Endothelial cell of umbilical vein (primary cell): ENCODE measurements at regions not wholly inside any gene's neighbourhood (a gene's known extent, or its start where the extent isn't known, plus 50 kb on each side); places are given as distances from the start of the nearest gene placed in this dataset.

Experiments used
- BruUV-seq: library from RNA; stranded (reverse); fragments of 400-500 nt; replicated peaks from 2 replicates; lab custom pipeline; 2021; lab: Mats Ljungman, UMichigan
- CTCF ChIA-PET: fragments of 300-600, 350-600 bp; sonication (Branson Sonifier 250); formaldehyde crosslinking; loops from one replicate; lab custom pipeline; 2021; ENCODE audit warnings: antibody characterized with exemption, inconsistent platforms; lab: Charles Lee
- POLR2A ChIA-PET: fragments of 300-600, 350-600 bp; sonication (Branson Sonifier 250); formaldehyde crosslinking; loops from one replicate; lab custom pipeline; 2021; ENCODE audit warnings: antibody characterized with exemption, inconsistent platforms; lab: Charles Lee
- DNase-seq: peaks from one replicate; pipeline ENCODE4 v3.0.0-alpha.2; 2011; ENCODE audit warnings: low read depth, low spot score
- FAIRE-seq: peaks from 2 replicates; lab custom pipeline; 2011; peaks lifted over from hg19 to GRCh38; lab: Jason Lieb, UNC
- H2AFZ ChIP-seq: 2 replicates; pipeline ENCODE4 v1.6.0; 2012; ENCODE audit warnings: low read depth, low read length, control low read depth, inconsistent platforms
- H3K27ac ChIP-seq: 2 replicates; pipeline ENCODE4 v1.5.1; 2011; ENCODE audit warnings: low read depth, mild to moderate bottlenecking, control low read depth, low read length, moderate library complexity; ENCODE audit not compliant: insufficient read depth
- H3K27me3 ChIP-seq, 2 experiments: 2 replicates each; pipeline versions ENCODE4 v1.6.0 to v1.6.1; 2011; ENCODE audit warnings: low read length in 2 of 2, mixed read lengths in 1 of 2; ENCODE audit not compliant: control insufficient read depth in 2 of 2, insufficient read depth in 2 of 2
- H3K36me3 ChIP-seq, 2 experiments: 2 replicates in 1 of 2; 3 replicates in 1 of 2; pipeline ENCODE4 v1.5.1; 2011; ENCODE audit warnings: low read length in 2 of 2, mild to moderate bottlenecking in 1 of 2, moderate library complexity in 1 of 2; ENCODE audit not compliant: control insufficient read depth in 2 of 2, insufficient read depth in 2 of 2; ENCODE audit errors: extremely low read depth in 1 of 2
- H3K4me1 ChIP-seq: 3 replicates; pipeline ENCODE4 v1.5.1; 2011; ENCODE audit warnings: mild to moderate bottlenecking, low read length; ENCODE audit not compliant: control insufficient read depth, insufficient read depth; ENCODE audit errors: extremely low read depth
- H3K4me2 ChIP-seq: 2 replicates; pipeline ENCODE4 v1.6.1; 2011; ENCODE audit warnings: low read length, control low read depth, mixed read lengths; ENCODE audit not compliant: insufficient read depth
- H3K4me3 ChIP-seq, 3 experiments: fragments of 200-600 bp in 1 of 3; sonication (generic), shearing (Covaris generic) in 1 of 3; replicated peaks in 1 of 3; 2 replicates each; pipeline ENCODE4 v1.5.1; 2011 to 2016; ENCODE audit warnings: control low read depth in 3 of 3, low read length in 3 of 3, mild to moderate bottlenecking in 2 of 3, inconsistent platforms in 1 of 3, low read depth in 1 of 3, moderate library complexity in 1 of 3; ENCODE audit not compliant: insufficient read depth in 1 of 3
- H3K79me2 ChIP-seq: 2 replicates; pipeline ENCODE4 v1.6.0; 2012; ENCODE audit warnings: low read length, inconsistent platforms; ENCODE audit not compliant: control insufficient read depth, insufficient read depth
- H3K9ac ChIP-seq: replicated peaks from 2 replicates; pipeline ENCODE3; 2011; ENCODE audit warnings: low read length, control low read depth; ENCODE audit not compliant: insufficient read depth; ENCODE audit errors: extremely low read depth
- H3K9me1 ChIP-seq: replicated peaks from 3 replicates; pipeline ENCODE4 v1.6.0; 2011; ENCODE audit warnings: mild to moderate bottlenecking, low read length; ENCODE audit not compliant: control insufficient read depth, insufficient read depth; ENCODE audit errors: extremely low read depth
- H3K9me3 ChIP-seq: replicated peaks from 2 replicates; pipeline ENCODE4 v1.5.1; 2012; ENCODE audit warnings: low read length, inconsistent platforms; ENCODE audit not compliant: control insufficient read depth, insufficient read depth
- H4K20me1 ChIP-seq: replicated peaks from 2 replicates; pipeline ENCODE3; 2011; ENCODE audit warnings: mild to moderate bottlenecking, low read length; ENCODE audit not compliant: control insufficient read depth, insufficient read depth; ENCODE audit errors: extremely low read depth
- CTCF ChIP-seq, 2 donors: IDR thresholded peaks; 1 replicate in 1 of 2; 2 replicates in 1 of 2; pipeline ENCODE4 v1.5.1; 2011; ENCODE audit warnings: low read length in 2 of 2, mild to moderate bottlenecking in 2 of 2, moderate library complexity in 2 of 2, control low read depth in 1 of 2, inconsistent platforms in 1 of 2, low read depth in 1 of 2; ENCODE audit not compliant: insufficient read depth in 1 of 2; ENCODE audit errors: extremely low read depth in 1 of 2
- EZH2 ChIP-seq: IDR thresholded peaks from 2 replicates; pipeline ENCODE4 v1.6.1; 2012; ENCODE audit warnings: borderline replicate concordance, low read depth, mild to moderate bottlenecking, moderate library complexity, low read length, inconsistent platforms; ENCODE audit not compliant: severe bottlenecking
- FOS ChIP-seq: IDR thresholded peaks from 2 replicates; pipeline ENCODE4 v1.6.1; 2011; ENCODE audit warnings: mild to moderate bottlenecking, low read length, moderate library complexity, borderline replicate concordance; ENCODE audit not compliant: insufficient read depth
- GATA2 ChIP-seq: IDR thresholded peaks from 2 replicates; pipeline ENCODE4 v1.7.0; 2011; ENCODE audit warnings: low read depth, mild to moderate bottlenecking, moderate library complexity, mixed read lengths, low read length; ENCODE audit not compliant: insufficient read length, insufficient read depth
- JUN ChIP-seq: IDR thresholded peaks from 2 replicates; pipeline ENCODE4 v1.6.1; 2011; ENCODE audit warnings: borderline replicate concordance, low read depth; ENCODE audit not compliant: insufficient read length, insufficient read depth
- MAX ChIP-seq: IDR thresholded peaks from 2 replicates; pipeline ENCODE4 v1.6.1; 2011; ENCODE audit not compliant: insufficient read depth, insufficient read length
- MYC ChIP-seq: IDR thresholded peaks from one replicate; pipeline ENCODE4 v1.6.1; 2011; ENCODE audit warnings: mild to moderate bottlenecking, low read depth, low read length
- POLR2A ChIP-seq: IDR thresholded peaks from 2 replicates; pipeline ENCODE4 v1.6.1; 2012; ENCODE audit warnings: low read depth, mild to moderate bottlenecking, control low read depth, low read length
- POLR2AphosphoS5 ChIP-seq: IDR thresholded peaks from 2 replicates; pipeline ENCODE4 v1.6.1; 2012; ENCODE audit warnings: low read depth, mild to moderate bottlenecking, control low read depth, low read length, moderate library complexity; ENCODE audit not compliant: insufficient read depth
- dilution Hi-C: fragments of 300-500 bp; cut with MboI; formaldehyde crosslinking; loops from one replicate; pipeline ENCODE4 v1.15.0; 2019; ENCODE audit warnings: low sequenced_read_pairs; ENCODE audit not compliant: extremely low pct_ligation_motif_present
- intact Hi-C: fragments of 100-400 bp; cut with micrococcal nuclease; formaldehyde crosslinking; loops from one replicate; pipeline ENCODE4 v1.10.0; 2022

DNA sequence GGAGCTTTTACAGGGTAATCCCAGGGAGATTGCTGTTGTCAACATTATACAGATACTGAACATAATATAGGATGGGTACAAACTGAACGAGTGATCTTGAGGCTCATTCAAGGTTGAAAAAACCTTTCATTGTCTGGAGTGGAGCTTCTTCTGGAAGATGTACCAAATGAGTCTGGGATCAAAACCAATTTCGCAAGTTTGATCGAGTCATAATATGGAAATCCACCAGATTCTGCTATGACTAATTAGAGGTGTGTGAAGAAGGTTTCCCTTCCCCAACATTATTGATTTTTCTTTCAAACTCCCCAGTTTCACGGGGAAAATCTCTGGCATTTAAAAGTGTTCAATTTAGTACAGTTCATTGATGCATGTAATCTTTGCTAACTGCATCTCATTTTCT, 324.1 kb downstream of the ZFHX3 start:
- no peaks in the 10 kb centered on the region for H3K36me3 ChIP-seq
- no peak overlapping the region for H3K4me3 ChIP-seq
- dilution Hi-C loops (no loop called here), intact Hi-C loops (no loop called here)
- no peaks in the 10 kb centered on the region for H3K27me3 ChIP-seq
- no peak for FAIRE-seq
- H2AFZ ChIP-seq: no peak overlapping the region
- H3K9me1 ChIP-seq: no peaks in the 10 kb centered on the region
- H3K4me2 ChIP-seq: no peak overlapping the region
- H3K9ac ChIP-seq: no peak overlapping the region
- TF ChIP-seq EZH2 (no peak), POLR2AphosphoS5 (no peak), FOS (no peak), MAX (no peak), GATA2 (no peak), CTCF (IDR thresholded peaks at IDR 0.05; ENCODE audit: extremely low read depth in 1 of 2, insufficient read depth in 1 of 2, low read depth in 1 of 2, low read length in 2 of 2) (no peak), POLR2A (no peak), JUN (no peak), MYC (no peak)
- H3K79me2 ChIP-seq: no peaks in the 10 kb centered on the region
- H3K4me1 ChIP-seq: no peaks in the 10 kb centered on the region
- DNase-seq: no peak
- ChIA-PET POLR2A (no interaction called here), CTCF (no interaction called here)
- no peak overlapping the region for H3K27ac ChIP-seq
- no peaks in the 10 kb centered on the region for H3K9me3 ChIP-seq
- no peaks in the 10 kb centered on the region for H4K20me1 ChIP-seq
- BruUV-seq: no TSS peak
